ENCODE measurements at regions not wholly inside any gene's neighbourhood (a gene's known extent, or its start where the extent isn't known, plus 50 kb on each side); places are given as distances from the start of the nearest gene placed in this dataset.

GRCh38 chr14:65164825-65165135 lies 62.5 kb upstream of the MAX start:
- Histone ChIP-seq H3K27ac (ENCODE audit: low read length) (peak overlapping the region; percentile 32; the same call in 1 of the 2 replicates), H3K4me2 (ENCODE audit: insufficient read depth, low read length) (no peak overlapping the region), H3K79me2 (ENCODE audit: insufficient read depth, low read length) (no peaks in the 10 kb centered on the region), H3K36me3 (ENCODE audit: insufficient read depth, low read length) (no peaks in the 10 kb centered on the region), H3K27me3 (ENCODE audit: insufficient read depth, low read length, poor library complexity) (no peaks in the 10 kb centered on the region), H3K4me1 (ENCODE audit: insufficient read depth, low read length) (peaks cover 4% of the 10 kb centered on the region; the same call in 1 of the 2 replicates), H3K9me3 (ENCODE audit: insufficient read depth, low read length, severe bottlenecking) (no peaks in the 10 kb centered on the region), H2AFZ (ENCODE audit: low read depth, low read length) (peak overlapping the region; percentile 56), H4K20me1 (ENCODE audit: insufficient read depth, low read length) (no peaks in the 10 kb centered on the region), H3K9ac (ENCODE audit: low read depth, low read length) (no peak overlapping the region), H3K4me3 (ENCODE audit: low read depth in 1 of 2, low read length in 2 of 2) (no peak overlapping the region)
- no peak for ATAC-seq (ENCODE audit: insufficient read depth, low read depth)
- no peak for DNase-seq
- TF ChIP-seq EZH2 (IDR thresholded peaks at IDR 0.05; ENCODE audit: borderline replicate concordance, low read depth, low read length, severe bottlenecking) (no peak), CTCF (IDR thresholded peaks at IDR 0.05; ENCODE audit: borderline replicate concordance, extremely low read depth, low read length, poor library complexity, severe bottlenecking) (no peak)

DNA sequence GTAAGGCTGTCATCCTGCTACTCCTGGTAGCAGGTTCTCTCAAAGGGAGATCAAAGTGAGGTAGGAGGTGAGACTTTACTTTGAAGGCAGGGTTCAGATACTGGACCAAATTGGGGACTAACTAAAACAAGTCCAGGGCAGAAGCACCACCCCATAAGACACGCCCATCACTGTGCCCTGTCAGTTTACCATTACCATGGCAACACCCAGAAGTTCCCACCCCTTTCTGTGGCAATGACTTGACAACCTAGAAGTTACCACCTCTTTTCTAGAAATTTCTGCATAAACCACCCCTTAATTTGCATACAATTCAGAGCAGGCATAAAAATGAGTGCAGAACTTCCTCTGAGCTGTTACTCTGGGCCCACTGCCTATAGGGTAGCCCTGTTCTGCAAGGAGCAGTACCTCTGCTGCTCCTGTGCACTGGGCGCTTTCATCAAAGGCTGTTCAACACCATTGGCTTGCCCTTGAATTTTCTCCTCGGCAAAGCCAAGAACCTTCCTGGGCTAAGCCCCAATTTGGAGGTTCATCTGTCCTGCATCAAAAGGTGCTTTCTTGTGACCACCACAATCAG lies 64.8 kb upstream of the MAX start:
- Histone ChIP-seq H3K9me3 (ENCODE audit: insufficient read depth, low read length, severe bottlenecking) (no peaks in the 10 kb centered on the region), H3K27me3 (ENCODE audit: insufficient read depth, low read length, poor library complexity) (no peaks in the 10 kb centered on the region), H3K4me1 (ENCODE audit: insufficient read depth, low read length) (peaks cover 15% of the 10 kb centered on the region), H3K9ac (ENCODE audit: low read depth, low read length) (no peak overlapping the region), H3K4me3 (ENCODE audit: low read depth in 1 of 2, low read length in 2 of 2) (no peak overlapping the region), H3K36me3 (ENCODE audit: insufficient read depth, low read length) (no peaks in the 10 kb centered on the region), H3K79me2 (ENCODE audit: insufficient read depth, low read length) (no peaks in the 10 kb centered on the region), H3K4me2 (ENCODE audit: insufficient read depth, low read length) (no peak overlapping the region), H4K20me1 (ENCODE audit: insufficient read depth, low read length) (no peaks in the 10 kb centered on the region), H3K27ac (ENCODE audit: low read length) (no peak overlapping the region), H2AFZ (ENCODE audit: low read depth, low read length) (no peak overlapping the region)
- TF ChIP-seq CTCF (IDR thresholded peaks at IDR 0.05; ENCODE audit: borderline replicate concordance, extremely low read depth, low read length, poor library complexity, severe bottlenecking) (no peak), EZH2 (IDR thresholded peaks at IDR 0.05; ENCODE audit: borderline replicate concordance, low read depth, low read length, severe bottlenecking) (no peak)
- ATAC-seq (ENCODE audit: insufficient read depth, low read depth) (no peak), DNase-seq (peak; percentile 32)

GRCh38 chr14:65168840-65169239 lies 66.5 kb upstream of the MAX start:
- DNase-seq (no peak), ATAC-seq (ENCODE audit: insufficient read depth, low read depth) (no peak)
- no peak for TF ChIP-seq CTCF (IDR thresholded peaks at IDR 0.05; ENCODE audit: borderline replicate concordance, extremely low read depth, low read length, poor library complexity, severe bottlenecking)
- TF ChIP-seq EZH2 (IDR thresholded peaks at IDR 0.05; ENCODE audit: borderline replicate concordance, low read depth, low read length, severe bottlenecking), result no peak
- no peak overlapping the region for H3K4me3 ChIP-seq (ENCODE audit: low read depth in 1 of 2, low read length in 2 of 2)
- H3K79me2 ChIP-seq (ENCODE audit: insufficient read depth, low read length), result no peaks in the 10 kb centered on the region
- no peak overlapping the region for H2AFZ ChIP-seq (ENCODE audit: low read depth, low read length)
- no peak overlapping the region for H3K4me2 ChIP-seq (ENCODE audit: insufficient read depth, low read length)
- no peaks in the 10 kb centered on the region for H3K27me3 ChIP-seq (ENCODE audit: insufficient read depth, low read length, poor library complexity)
- H3K9ac ChIP-seq (ENCODE audit: low read depth, low read length), result no peak overlapping the region
- H3K9me3 ChIP-seq (ENCODE audit: insufficient read depth, low read length, severe bottlenecking), result no peaks in the 10 kb centered on the region
- H3K4me1 ChIP-seq (ENCODE audit: insufficient read depth, low read length), result peaks cover 15% of the 10 kb centered on the region
- no peaks in the 10 kb centered on the region for H3K36me3 ChIP-seq (ENCODE audit: insufficient read depth, low read length)
- no peaks in the 10 kb centered on the region for H4K20me1 ChIP-seq (ENCODE audit: insufficient read depth, low read length)
- H3K27ac ChIP-seq (ENCODE audit: low read length), result no peak overlapping the region

GRCh38 chr14:65169351-65169750 lies 67.0 kb upstream of the MAX start:
- H3K27me3 ChIP-seq (ENCODE audit: insufficient read depth, low read length, poor library complexity), result no peaks in the 10 kb centered on the region
- H3K27ac ChIP-seq (ENCODE audit: low read length), result no peak overlapping the region
- H3K4me3 ChIP-seq (ENCODE audit: low read depth in 1 of 2, low read length in 2 of 2), result no peak overlapping the region
- ATAC-seq (ENCODE audit: insufficient read depth, low read depth) (no peak), DNase-seq (no peak)
- no peak overlapping the region for H3K4me2 ChIP-seq (ENCODE audit: insufficient read depth, low read length)
- H4K20me1 ChIP-seq (ENCODE audit: insufficient read depth, low read length), result no peaks in the 10 kb centered on the region
- no peak overlapping the region for H3K9ac ChIP-seq (ENCODE audit: low read depth, low read length)
- H3K79me2 ChIP-seq (ENCODE audit: insufficient read depth, low read length), result no peaks in the 10 kb centered on the region
- H3K9me3 ChIP-seq (ENCODE audit: insufficient read depth, low read length, severe bottlenecking), result no peaks in the 10 kb centered on the region
- H3K4me1 ChIP-seq (ENCODE audit: insufficient read depth, low read length), result peaks cover 14% of the 10 kb centered on the region
- no peaks in the 10 kb centered on the region for H3K36me3 ChIP-seq (ENCODE audit: insufficient read depth, low read length)
- H2AFZ ChIP-seq (ENCODE audit: low read depth, low read length), result no peak overlapping the region
- TF ChIP-seq EZH2 (IDR thresholded peaks at IDR 0.05; ENCODE audit: borderline replicate concordance, low read depth, low read length, severe bottlenecking) (no peak), CTCF (IDR thresholded peaks at IDR 0.05; ENCODE audit: borderline replicate concordance, extremely low read depth, low read length, poor library complexity, severe bottlenecking) (no peak)

Measured in DND-41 (cell line).